GM12891 (cell line): ENCODE measurements at regions not wholly inside any gene's neighbourhood (a gene's known extent, or its start where the extent isn't known, plus 50 kb on each side); places are given as distances from the start of the nearest gene placed in this dataset.

Experiments
- POLR2A ChIP-seq: IDR thresholded peaks from 2 replicates; pipeline ENCODE4 v1.6.1; 2011; ENCODE audit warnings: low read depth, low read length, control low read depth
- POLR2AphosphoS5 ChIP-seq: IDR thresholded peaks from 2 replicates; pipeline ENCODE4 v1.6.1; 2011; ENCODE audit warnings: low read depth, low read length, control low read depth

GRCh38 chr9:11933926-11934325 is 759.3 kb upstream of the TYRP1 start:
- TF ChIP-seq POLR2A (no peak), POLR2AphosphoS5 (no peak)
